Mammary epithelial cell (primary cell): ENCODE measurements at regions not wholly inside any gene's neighbourhood (a gene's known extent, or its start where the extent isn't known, plus 50 kb on each side); places are given as distances from the start of the nearest gene placed in this dataset.

Experiments used
- CTCF ChIP-seq, 2 donors: IDR thresholded peaks in 1 of 2; conservative IDR thresholded peaks in 1 of 2; 2 replicates each; pipeline ENCODE4 v1.5.1; 2011 to 2012; ENCODE audit warnings: inconsistent platforms in 2 of 2, low read length in 2 of 2, mild to moderate bottlenecking in 2 of 2, control low read depth in 1 of 2, low read depth in 1 of 2; ENCODE audit not compliant: insufficient read depth in 1 of 2; ENCODE audit errors: extremely low read depth in 1 of 2
- EZH2 ChIP-seq: IDR thresholded peaks from 2 replicates; pipeline ENCODE4 v1.6.1; 2012; ENCODE audit warnings: low read length, inconsistent platforms, borderline replicate concordance

GRCh38 chr1:143721024-143721373 lies 250.8 kb downstream of the FAM72C start:
- no peak for TF ChIP-seq CTCF (conservative IDR thresholded peaks at IDR 0.05 in 1 of 2, IDR thresholded peaks at IDR 0.05 in 1 of 2; ENCODE audit: extremely low read depth in 1 of 2, insufficient read depth in 1 of 2, low read depth in 1 of 2, low read length in 2 of 2)
- TF ChIP-seq EZH2, result no peak
